NCI-H460 (cell line): ENCODE measurements at regions not wholly inside any gene's neighbourhood (a gene's known extent, or its start where the extent isn't known, plus 50 kb on each side); places are given as distances from the start of the nearest gene placed in this dataset.

ENCODE experiments used
- DNase-seq: peaks from one replicate; pipeline ENCODE4 v3.0.0-alpha.2; 2016; ENCODE audit warnings: low read depth; ENCODE audit errors: extremely low read depth

DNA sequence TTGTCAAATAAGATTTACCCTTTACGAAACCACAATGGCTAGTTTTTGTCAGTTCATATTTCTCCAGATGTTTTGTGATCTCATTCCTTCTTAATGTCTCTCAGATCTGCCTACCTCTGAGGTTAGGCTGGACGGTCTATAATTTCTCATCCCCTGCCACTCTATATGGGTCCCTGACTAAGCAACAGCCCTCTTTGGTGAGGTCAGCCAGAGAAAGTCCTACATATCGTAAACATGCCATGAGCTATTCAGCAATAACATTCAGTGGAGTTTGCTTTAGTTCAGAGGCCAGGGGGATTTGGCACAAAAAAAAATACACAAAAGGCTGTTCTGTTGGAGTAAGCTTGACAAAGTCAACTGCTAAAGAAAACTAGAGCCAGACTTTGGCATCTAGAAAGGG lies 192.1 kb upstream of the NCKAP5 start:
- DNase-seq: no peak

DNA sequence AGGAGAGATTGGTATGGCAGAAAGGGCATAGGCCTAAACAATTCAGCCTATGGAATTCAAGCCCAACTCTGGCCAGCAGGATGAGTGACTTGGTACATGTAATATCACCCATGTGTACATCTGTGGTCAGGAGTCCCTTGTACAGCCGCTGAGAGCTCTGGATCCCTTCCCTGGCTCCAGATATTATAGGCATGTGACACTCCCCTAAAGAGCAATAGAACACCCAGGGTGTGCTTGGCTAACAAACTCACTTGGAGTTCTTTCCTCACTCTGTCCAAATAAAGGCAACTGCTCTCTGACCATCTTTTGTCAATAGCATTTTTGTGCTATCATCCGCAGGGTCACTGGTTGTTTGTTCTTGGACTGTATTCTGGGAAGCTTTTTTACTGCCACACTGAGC lies 197.4 kb upstream of the NCKAP5 start:
- DNase-seq: no peak

DNA sequence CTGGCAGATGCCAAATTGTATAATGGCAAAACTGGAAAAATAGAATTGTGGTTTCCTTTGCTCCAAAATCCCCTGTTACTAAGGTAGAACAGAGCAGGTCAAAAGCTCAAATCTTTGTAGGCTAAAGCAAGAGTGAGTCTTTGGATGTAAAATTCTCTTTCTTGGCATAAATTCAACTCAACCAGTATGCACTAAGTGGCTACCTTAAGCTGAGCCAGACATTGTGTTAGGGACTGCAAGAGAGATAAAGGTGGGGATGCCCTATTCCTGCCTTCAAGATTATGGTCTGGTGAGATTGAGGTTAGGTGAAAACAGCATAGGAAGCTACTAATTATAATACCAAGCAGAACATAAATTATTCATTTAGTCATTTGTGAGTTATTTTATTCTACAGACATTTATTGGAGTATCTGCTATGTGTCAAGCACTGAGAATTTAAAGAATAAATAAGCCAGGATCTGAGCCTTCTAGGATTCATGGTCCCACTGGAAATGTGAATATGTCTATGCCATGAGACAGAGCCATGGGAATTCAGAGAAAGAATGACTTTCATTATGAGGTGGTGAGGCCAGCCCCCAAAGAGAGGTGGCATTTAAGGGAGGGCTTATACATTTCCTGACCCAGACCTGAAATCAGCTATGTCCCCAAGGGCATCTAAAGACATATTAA lies 198.0 kb upstream of the NCKAP5 start:
- DNase-seq: no peak

DNA sequence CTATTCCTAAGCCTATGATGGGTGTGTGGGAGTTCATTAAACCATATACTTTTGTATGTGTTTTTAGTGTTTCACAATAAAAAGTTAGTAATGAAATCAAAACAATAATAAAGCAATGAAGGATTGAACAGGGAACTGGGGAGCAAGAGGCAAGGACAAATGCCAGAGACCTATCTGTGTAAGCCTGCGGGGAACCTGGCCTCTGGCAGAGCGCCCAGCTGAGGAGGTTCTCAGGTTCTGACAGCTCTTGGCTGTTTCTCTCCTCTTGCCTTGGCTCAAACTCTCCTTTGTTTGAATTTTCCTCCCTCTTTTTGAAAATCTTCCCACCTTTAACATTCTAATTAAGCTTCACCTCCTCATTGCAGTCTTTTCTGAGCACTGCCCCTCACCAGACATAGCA lies 200.0 kb upstream of the NCKAP5 start:
- DNase-seq: no peak

DNA sequence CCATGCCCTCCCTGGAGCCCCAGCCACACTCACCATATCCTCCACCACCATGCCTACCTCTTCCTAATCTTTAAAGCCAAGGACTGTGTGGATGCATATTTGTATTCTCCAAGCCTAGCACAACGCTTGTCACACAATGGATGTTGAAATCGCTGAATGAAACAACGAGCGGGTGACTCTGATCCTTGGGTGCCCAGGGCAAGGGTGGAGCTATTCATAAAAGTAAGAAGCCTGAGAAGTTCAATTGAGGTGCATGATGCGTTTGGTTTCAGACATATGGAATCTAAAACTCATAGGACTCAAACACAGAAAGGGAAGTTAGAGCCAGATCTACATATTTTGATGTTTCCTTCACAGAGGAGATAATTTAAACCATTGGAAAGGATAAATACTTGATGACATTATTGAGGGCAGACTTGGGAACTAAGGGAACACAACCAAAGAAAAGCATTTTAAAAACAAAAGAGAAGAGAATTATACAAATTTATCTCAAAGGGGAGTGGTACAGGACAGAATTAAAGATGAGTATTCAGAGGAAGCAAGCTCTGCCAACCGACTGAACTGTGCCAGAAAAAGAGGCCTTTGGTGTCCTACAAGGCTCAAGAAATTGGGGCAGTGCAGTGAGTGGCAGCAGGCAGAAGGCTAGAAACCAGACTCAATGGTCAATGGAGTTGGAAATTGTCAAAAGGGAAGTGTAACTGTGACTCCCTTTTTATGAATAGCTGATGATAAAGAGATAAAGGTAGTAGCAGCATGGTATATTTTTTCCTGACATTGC lies 200.6 kb upstream of the NCKAP5 start:
- no peak for DNase-seq

DNA sequence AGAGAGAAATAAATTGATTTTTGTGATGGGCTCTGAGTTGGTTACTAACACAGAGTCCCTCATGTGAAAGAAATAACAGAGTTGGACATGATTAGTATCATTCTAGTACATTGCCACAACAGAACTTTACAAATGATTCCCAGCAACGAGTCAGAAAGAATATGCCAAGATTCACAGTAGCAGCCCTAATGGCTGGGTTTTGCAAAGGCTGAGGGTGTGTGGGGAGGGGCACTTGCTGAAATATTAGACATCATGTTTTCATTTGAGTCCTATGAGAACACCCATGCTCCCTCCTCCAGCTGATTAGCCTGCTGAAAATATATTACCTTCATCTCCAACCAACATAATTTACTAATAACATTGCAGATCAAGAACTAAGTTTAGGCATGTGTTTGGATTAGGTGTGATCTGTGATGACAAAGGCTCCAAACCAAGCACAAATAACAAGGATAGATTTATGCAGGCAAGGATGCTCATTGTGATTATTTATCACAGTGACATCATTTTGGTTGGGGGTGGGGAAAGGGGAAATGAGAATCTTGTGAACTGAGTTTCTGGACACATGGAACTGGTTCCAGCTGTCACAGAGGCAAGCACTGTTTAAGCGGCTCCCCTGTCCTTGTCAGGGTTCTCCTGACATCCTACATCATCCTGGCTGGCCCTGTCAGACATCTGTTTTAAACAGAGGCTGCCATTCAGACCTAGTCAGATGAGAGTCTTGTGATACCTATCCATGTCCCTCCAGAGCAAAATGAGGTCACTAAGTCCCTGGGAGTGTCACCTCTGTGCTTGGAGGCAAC lies 205.8 kb upstream of the NCKAP5 start:
- DNase-seq: no peak

GRCh38 chr2:133774654-133775015 lies 206.4 kb upstream of the NCKAP5 start:
- DNase-seq: no peak

DNA sequence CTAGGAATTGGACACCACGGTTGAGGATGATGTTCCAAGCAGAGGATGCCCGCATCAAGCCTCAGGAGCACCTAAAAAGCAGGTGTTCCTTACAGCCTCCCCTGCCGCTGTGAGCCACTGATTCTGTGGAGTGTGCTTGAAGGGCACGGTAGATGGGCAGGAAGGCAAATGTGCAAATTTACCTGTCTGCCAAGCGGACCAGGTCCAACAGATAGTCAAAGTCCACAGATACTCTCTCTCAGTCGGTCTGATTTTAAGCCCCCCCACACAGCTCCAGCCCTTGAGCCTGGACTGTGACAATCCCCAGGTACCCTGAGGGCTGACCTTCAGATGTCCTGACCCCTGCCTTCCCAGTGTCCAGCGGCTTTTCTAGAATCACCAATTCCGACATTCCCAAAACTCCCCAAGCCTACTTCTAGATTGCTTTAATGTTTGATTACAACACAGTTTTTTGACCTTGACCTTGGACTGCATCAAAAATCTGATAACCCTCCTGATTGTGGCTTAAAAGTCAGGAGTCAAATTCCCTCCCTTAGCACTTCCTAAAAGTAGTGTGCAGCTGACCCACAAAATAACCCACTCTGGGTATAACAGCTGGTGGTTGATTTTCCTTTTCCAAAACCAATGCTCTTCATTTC lies 208.8 kb upstream of the NCKAP5 start:
- DNase-seq: no peak

GRCh38 chr2:133777574-133777960 lies 209.3 kb upstream of the NCKAP5 start:
- DNase-seq: no peak

GRCh38 chr2:133780099-133780996 lies 212.1 kb upstream of the NCKAP5 start:
- DNase-seq: peak; percentile 85

GRCh38 chr2:133780997-133781513 lies 212.8 kb upstream of the NCKAP5 start:
- DNase-seq: no peak

DNA sequence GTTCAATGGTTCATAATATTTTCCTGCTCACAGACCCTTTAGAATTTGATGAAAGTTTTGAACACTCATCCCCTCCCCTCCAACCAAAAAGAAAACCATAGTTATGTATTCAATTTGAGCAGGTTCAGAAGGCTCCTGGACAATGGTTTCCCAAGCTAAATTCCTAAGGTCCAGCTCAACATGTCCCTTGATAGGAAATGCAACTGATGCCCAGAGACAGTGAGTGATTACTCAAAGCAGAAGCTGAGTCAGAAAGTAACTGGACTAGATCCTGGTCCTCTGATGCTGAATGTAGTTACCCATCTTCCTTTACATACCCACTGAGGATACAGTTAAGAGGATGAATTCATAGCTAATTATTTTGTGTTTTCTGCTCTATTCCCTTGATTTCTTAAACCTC lies 218.9 kb upstream of the NCKAP5 start:
- no peak for DNase-seq

- DNase-seq: no peak
Observed at GRCh38 chr2:133787651-133788050, 219.4 kb upstream of the NCKAP5 start.

- DNase-seq: no peak
Observed at GRCh38 chr2:133788386-133788785, 220.1 kb upstream of the NCKAP5 start.

DNA sequence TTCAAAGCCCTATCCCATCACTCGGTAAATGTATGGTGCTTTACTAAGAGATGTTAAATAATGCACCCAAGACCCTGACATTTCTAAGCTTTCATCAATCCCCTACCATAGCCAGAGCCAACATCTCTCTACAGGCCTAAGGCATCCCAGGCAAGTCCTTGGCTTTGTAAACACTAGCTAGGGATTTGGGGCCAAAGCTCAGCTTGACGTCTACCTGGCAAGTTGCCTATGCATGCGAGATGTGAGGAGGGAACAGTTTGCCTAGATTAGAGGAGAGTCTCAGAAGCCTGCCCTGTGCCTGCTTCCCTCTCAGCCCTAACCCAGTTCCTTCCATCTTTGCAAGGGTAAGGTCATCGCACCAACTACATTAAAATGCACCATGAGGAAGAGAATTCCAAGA lies 221.5 kb upstream of the NCKAP5 start:
- no peak for DNase-seq

- DNase-seq: no peak
Observed at GRCh38 chr2:133790711-133791110, 222.4 kb upstream of the NCKAP5 start.

- no peak for DNase-seq
Observed at GRCh38 chr2:133791191-133791590, 222.9 kb upstream of the NCKAP5 start.

GRCh38 chr2:133792223-133792622 lies 224.0 kb upstream of the NCKAP5 start:
- DNase-seq: no peak

DNA sequence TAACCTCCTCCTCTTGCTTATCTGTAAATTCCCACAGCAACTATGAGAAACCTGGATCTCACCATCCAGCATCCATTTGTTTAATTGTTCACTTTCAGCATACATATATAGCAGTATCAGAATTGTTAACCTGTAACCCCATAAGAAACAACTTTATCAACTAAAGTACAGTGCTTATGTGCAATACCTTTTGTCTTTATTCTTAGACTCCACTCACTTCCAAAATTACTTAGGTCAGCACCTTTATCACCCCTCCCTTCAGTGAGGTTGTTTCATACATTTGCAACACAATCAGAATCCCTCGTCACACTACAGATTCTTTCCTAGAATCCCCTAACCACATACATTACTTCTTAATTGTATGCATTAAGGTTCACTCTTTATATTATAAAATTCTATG lies 225.9 kb upstream of the NCKAP5 start:
- no peak for DNase-seq

- DNase-seq: no peak
Observed at GRCh38 chr2:133801946-133802345, 233.7 kb upstream of the NCKAP5 start.
